Uterus (tissue), 2 donors: ENCODE measurements at regions not wholly inside any gene's neighbourhood (a gene's known extent, or its start where the extent isn't known, plus 50 kb on each side); places are given as distances from the start of the nearest gene placed in this dataset.

Experiments used
- CTCF ChIP-seq, 4 experiments: fragments of 200-600 bp in 2 of 4; fragments of 450-650 bp in 2 of 4; sonication (generic) in 2 of 4; IDR thresholded peaks; one replicate each; pipeline ENCODE4 v1.5.1; 2016 to 2019; ENCODE audit warnings: antibody characterized with exemption in 4 of 4, mild to moderate bottlenecking in 2 of 4, moderate library complexity in 1 of 4
- POLR2A ChIP-seq, 2 donors: fragments of 450-650 bp; IDR thresholded peaks; one replicate each; pipeline ENCODE4 v1.6.1; 2016; ENCODE audit warnings: antibody characterized with exemption in 2 of 2, mild to moderate bottlenecking in 1 of 2, moderate library complexity in 1 of 2

- no peak for TF ChIP-seq CTCF (IDR thresholded peaks at IDR 0.05)
- no peak for TF ChIP-seq POLR2A (IDR thresholded peaks at IDR 0.05)
These were observed 128.6 kb upstream of the PWP1 start for GRCh38 chr12:107557026-107557425.
